ENCODE measurements at regions not wholly inside any gene's neighbourhood (a gene's known extent, or its start where the extent isn't known, plus 50 kb on each side); places are given as distances from the start of the nearest gene placed in this dataset.

GRCh38 chr6:48206091-48206490 is 95.1 kb upstream of the PTCHD4 start:
- no peak for DNase-seq

GRCh38 chr6:48200869-48201390 is 89.9 kb upstream of the PTCHD4 start:
- DNase-seq, result no peak

DNA sequence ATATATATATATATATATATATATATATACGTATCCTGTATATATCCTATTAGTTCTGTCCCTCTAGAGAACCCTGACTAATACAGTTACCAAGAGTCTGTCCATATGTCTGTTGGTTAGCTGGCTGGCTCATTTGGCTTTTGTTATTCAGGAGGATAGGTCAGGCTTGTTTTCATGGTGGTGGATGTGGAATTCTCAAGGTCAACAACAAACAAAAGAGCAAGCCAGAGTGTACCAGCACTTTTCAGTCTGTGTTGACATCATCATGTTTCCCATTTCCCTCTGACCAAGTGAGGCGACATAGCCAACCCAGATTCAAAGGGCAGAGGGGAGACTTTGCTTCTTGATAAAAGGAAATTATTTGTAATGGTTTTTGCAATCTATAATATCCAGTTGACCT is 88.5 kb upstream of the PTCHD4 start:
- no peak for DNase-seq

GRCh38 chr6:48197941-48198340 is 86.9 kb upstream of the PTCHD4 start:
- DNase-seq, result no peak

DNA sequence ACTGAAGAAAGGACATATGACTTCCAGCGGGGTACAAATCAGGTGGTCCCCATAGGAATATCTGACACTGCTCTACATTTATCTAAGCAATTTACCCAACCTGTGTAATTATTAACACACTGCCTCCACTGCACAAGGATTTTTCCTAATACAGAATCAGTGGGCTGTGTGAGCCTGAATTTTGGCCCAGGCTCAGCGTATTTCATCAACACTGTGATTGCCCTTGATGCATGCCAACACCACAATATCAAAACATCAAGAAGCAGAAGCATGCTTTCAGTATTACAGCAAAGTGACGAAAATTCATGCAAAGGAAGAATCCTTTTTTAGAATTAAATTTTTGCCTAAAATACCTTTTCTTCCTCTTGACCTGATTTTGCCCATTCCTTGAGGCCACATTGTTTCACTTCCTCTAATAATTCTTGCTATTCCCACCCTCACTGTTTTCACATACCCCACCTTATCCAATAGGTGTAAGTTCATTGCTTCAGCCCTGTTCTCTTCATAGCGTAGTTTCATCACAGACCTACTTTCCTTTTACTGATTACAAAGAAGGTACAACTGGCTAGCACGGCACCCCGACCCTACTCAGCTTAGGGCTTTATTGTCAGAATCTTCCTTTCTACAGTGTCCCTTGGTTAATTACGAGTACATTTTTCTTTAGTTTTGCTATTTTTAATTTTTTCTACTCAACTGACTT is 83.7 kb upstream of the PTCHD4 start:
- no peak for DNase-seq

GRCh38 chr6:48188158-48188557 is 77.2 kb upstream of the PTCHD4 start:
- no peak for DNase-seq

DNA sequence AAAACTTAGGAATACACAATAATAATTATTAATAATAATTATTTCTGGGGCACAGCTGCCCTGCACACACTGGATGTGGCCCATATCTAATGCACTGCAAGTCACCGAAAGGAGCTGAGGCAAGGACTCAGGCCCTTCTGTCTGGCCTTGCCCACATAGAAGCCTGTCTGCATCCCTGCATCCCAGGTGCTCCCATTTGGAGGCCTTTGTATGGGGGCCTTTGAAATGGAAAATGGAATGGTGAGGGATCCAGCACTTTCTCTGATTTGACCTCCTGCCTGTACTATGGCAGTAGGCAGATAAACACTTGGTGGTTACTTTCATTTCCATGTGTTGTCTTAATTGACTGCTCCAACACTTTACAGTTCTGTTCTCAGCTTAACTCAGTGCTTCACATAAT is 75.7 kb upstream of the PTCHD4 start:
- DNase-seq, result no peak

- no peak for DNase-seq
These were observed 73.7 kb upstream of the PTCHD4 start for GRCh38 chr6:48184648-48185047.

GRCh38 chr6:48183811-48184605 is 73.0 kb upstream of the PTCHD4 start:
- no peak for DNase-seq

DNA sequence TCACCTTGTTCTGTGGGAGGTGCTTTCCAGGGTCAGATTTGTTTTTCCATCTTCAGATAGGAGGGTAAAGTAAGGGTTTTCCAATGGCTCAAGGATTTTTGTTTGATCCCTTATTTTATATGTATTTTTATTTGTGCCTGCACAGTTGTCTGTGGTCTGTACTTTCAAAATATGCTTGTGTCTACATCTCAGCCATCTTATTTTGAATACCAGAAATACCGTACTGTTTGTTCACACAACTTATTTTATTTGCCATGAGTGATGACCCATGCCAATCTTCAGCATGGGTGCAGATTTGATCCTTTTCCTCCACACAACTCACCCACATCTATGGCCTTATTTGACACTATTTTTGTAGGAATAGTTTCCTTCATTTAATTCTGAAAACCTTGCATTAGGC is 72.2 kb upstream of the PTCHD4 start:
- no peak for DNase-seq

GRCh38 chr6:48178700-48179099 is 67.7 kb upstream of the PTCHD4 start:
- no peak for DNase-seq

DNA sequence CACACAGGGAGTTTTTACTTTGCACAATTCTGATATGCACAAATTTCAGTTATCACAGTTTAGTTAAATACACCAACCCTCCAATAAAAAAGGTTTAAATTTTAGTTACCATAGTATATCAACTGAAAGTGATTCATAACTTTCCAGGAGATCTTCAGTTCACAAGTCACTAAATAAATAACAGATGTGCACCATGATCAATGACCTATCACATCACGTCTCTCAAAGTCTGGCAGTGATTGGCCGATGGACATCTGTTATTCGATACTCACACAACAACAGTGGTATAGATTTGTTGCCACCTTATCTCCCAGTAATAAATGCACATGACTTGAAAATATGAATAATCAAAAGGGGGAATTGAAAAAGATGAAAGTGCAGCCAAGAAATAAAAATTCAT is 66.8 kb upstream of the PTCHD4 start:
- no peak for DNase-seq

- no peak for DNase-seq
These were observed 65.8 kb upstream of the PTCHD4 start for GRCh38 chr6:48176645-48177308.

GRCh38 chr6:48169635-48170034 is 58.6 kb upstream of the PTCHD4 start:
- DNase-seq, result no peak
